Posterior cingulate gyrus (tissue), 11 donors: ENCODE measurements at regions not wholly inside any gene's neighbourhood (a gene's known extent, or its start where the extent isn't known, plus 50 kb on each side); places are given as distances from the start of the nearest gene placed in this dataset.

ENCODE experiments used
- DNase-seq, 10 donors: peaks; one replicate each; pipeline versions ENCODE4 v3.0.0 to v3.0.0-alpha.2; 2020 to 2021; ENCODE audit warnings: mixed read lengths in 3 of 10
- intact Hi-C: fragments of 100-400 bp; cut with DNase I; formaldehyde crosslinking; loops from one replicate; pipeline ENCODE4 v1.15.1; 2023

DNA sequence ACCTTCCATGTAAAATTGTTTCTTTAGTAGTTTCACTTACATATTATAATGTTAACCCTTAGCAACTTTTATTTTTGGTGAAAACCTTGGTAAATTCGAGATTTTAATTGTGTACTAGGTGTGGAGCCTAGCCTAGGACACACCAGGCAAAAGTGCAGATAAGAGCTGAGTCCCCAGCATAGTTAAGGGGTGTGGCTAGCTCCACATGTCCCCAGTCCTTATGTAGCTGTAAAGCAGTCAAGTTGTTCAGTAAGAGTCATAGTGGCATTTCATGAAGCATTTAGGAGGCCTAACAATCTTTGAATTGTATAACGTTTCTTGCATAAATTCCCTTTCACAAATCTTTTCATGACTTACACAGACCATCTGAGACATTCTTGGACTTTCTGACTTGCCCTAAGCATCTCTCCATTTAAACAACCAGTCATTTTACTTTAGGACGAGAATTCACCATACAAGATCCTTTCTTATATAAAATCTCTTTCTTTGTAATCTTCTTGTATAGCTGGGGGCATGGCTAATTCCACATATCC, 53.8 kb upstream of the INHBA start:
- intact Hi-C loops = no loop called here
- DNase-seq = no peak

DNA sequence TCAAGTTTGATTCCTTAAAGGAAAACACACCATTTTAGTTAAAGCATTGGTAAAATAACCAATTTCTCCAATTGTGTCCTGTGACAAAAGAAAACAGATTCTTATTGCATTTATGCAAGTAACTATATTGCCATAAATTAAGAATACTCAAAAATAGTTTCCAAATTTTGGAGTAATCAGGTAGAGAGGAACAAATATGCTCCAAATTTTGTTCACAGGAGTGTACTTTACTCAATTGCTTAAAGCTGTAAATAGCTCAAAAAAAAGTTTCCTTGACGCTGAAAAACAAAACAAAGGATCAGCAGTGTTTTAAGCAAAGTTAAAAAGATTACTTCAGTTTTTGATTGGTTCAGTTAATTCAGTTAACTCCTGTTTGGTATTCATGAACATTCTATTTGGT, 52.2 kb upstream of the INHBA start:
- DNase-seq = no peak
- intact Hi-C loops = no loop called here

DNA sequence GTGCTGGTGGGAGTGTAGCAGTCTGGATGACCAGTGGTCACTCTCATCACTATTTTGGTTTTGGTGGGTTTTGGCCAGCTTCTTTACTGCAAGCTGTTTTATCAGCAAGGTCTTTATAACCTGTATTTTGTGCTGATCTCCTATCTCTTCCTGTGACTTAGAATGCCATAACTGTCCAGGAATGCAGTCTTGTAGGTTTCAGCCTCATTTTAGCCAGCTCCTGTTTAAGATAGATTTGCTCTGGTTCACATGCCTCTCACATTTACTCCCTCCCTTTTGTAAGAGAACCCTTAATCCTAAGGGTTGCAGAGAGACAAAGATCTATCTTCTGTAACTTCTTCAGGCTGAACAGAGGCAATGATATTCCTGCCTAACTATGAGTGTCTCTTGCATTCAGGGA, 51.2 kb upstream of the INHBA start:
- no peak for DNase-seq
- intact Hi-C loops = no loop called here
